Upper lobe of right lung (tissue), 1 donor: ENCODE measurements at regions not wholly inside any gene's neighbourhood (a gene's known extent, or its start where the extent isn't known, plus 50 kb on each side); places are given as distances from the start of the nearest gene placed in this dataset.
"Not testable (repeated sequence)": the region's sequence is repeated elsewhere in the genome, so short reads cannot be mapped to it uniquely, and the experiment has no call there.

Source experiments
- ATAC-seq: fragments of 200-7000 bp; cut with Tn5 transposase; one replicate; pipeline ENCODE4 v1.9.1; 2020; ENCODE audit warnings: mild to moderate bottlenecking, moderate library complexity
- DNase-seq: peaks from one replicate; pipeline ENCODE4 v3.0.0-alpha.2; 2020
- H3K27ac ChIP-seq: fragments of 200-600 bp; one replicate; pipeline ENCODE4 v1.8.0; 2022
- H3K27me3 ChIP-seq: fragments of 200-600 bp; one replicate; pipeline ENCODE4 v1.8.0; 2022; ENCODE audit warnings: mild to moderate bottlenecking
- H3K36me3 ChIP-seq: fragments of 200-600 bp; one replicate; pipeline ENCODE4 v1.8.0; 2022
- H3K4me1 ChIP-seq: fragments of 200-600 bp; one replicate; pipeline ENCODE4 v1.8.0; 2022
- H3K4me3 ChIP-seq: fragments of 200-600 bp; one replicate; pipeline ENCODE4 v1.8.0; 2022; ENCODE audit warnings: mild to moderate bottlenecking
- H3K9me3 ChIP-seq: fragments of 200-600 bp; one replicate; pipeline ENCODE4 v1.8.0; 2022
- CTCF ChIP-seq: fragments of 200-600 bp; IDR thresholded peaks from one replicate; pipeline ENCODE4 v1.8.0; 2022; ENCODE audit warnings: antibody characterized with exemption
- intact Hi-C: fragments of 100-400 bp; cut with DNase I; formaldehyde crosslinking; loops from one replicate; pipeline ENCODE4 v1.11.0; 2022
- donor health status: DM: no; HTN: yes; CAD: no; lungs with severe emphysema.

GRCh38 chr3:117865338-117865737, 1155.8 kb downstream of the TUSC7 start:
- Histone ChIP-seq H3K27ac (no peak overlapping the region), H3K9me3 (no peaks in the 10 kb centered on the region), H3K4me1 (no peaks in the 10 kb centered on the region), H3K36me3 (no peaks in the 10 kb centered on the region), H3K4me3 (no peak overlapping the region), H3K27me3 (no peaks in the 10 kb centered on the region)
- no peak for ATAC-seq
- no peak for TF ChIP-seq CTCF
- intact Hi-C loops: no loop called here
- no peak for DNase-seq

- H3K27me3 ChIP-seq: no peaks in the 10 kb centered on the region
- H3K4me3 ChIP-seq: no peak overlapping the region
- H3K9me3 ChIP-seq: no peaks in the 10 kb centered on the region
- H3K4me1 ChIP-seq: no peaks in the 10 kb centered on the region
- DNase-seq (no peak), ATAC-seq (no peak)
- H3K36me3 ChIP-seq: no peaks in the 10 kb centered on the region
- TF ChIP-seq CTCF: no peak
- H3K27ac ChIP-seq: no peak overlapping the region
- intact Hi-C loops: no loop called here
Measured at GRCh38 chr3:117868766-117869165, 1159.2 kb downstream of the TUSC7 start.

GRCh38 chr3:117871934-117872333, 1162.4 kb downstream of the TUSC7 start:
- Histone ChIP-seq H3K9me3 (no peaks in the 10 kb centered on the region), H3K27me3 (no peaks in the 10 kb centered on the region), H3K4me1 (no peaks in the 10 kb centered on the region), H3K36me3 (no peaks in the 10 kb centered on the region), H3K4me3 (no peak overlapping the region), H3K27ac (no peak overlapping the region)
- no peak for TF ChIP-seq CTCF
- ATAC-seq (no peak), DNase-seq (no peak)
- intact Hi-C loops: no loop called here

GRCh38 chr3:117872594-117873248, 1161.9 kb downstream of the IGSF11 start:
- ATAC-seq, H3K9me3 ChIP-seq, H3K27ac ChIP-seq, H3K4me3 ChIP-seq, DNase-seq, H3K4me1 ChIP-seq, H3K36me3 ChIP-seq, H3K27me3 ChIP-seq, intact Hi-C loops: not testable (repeated sequence)

GRCh38 chr3:117873249-117873600, 1161.4 kb downstream of the IGSF11 start:
- DNase-seq (no peak), ATAC-seq (peak; percentile 25)
- no peaks in the 10 kb centered on the region for H3K36me3 ChIP-seq
- H3K4me3 ChIP-seq: no peak overlapping the region
- intact Hi-C loops: no loop called here
- no peaks in the 10 kb centered on the region for H3K9me3 ChIP-seq
- H3K4me1 ChIP-seq: no peaks in the 10 kb centered on the region
- no peak for TF ChIP-seq CTCF
- H3K27me3 ChIP-seq: no peaks in the 10 kb centered on the region
- H3K27ac ChIP-seq: no peak overlapping the region

- DNase-seq: no peak
- Histone ChIP-seq H3K27ac (no peak overlapping the region), H3K4me1 (no peaks in the 10 kb centered on the region), H3K9me3 (no peaks in the 10 kb centered on the region), H3K27me3 (no peaks in the 10 kb centered on the region), H3K36me3 (no peaks in the 10 kb centered on the region), H3K4me3 (no peak overlapping the region)
- no peak for ATAC-seq
- intact Hi-C loops: no loop called here
- no peak for TF ChIP-seq CTCF
Measured at GRCh38 chr3:117874028-117874690, 1160.5 kb downstream of the IGSF11 start.
